Fibroblast of skin of scalp (primary cell): ENCODE measurements at regions not wholly inside any gene's neighbourhood (a gene's known extent, or its start where the extent isn't known, plus 50 kb on each side); places are given as distances from the start of the nearest gene placed in this dataset.

ENCODE experiments used
- DNase-seq: peaks from one replicate; pipeline ENCODE4 v3.0.0-alpha.2; 2013

DNA sequence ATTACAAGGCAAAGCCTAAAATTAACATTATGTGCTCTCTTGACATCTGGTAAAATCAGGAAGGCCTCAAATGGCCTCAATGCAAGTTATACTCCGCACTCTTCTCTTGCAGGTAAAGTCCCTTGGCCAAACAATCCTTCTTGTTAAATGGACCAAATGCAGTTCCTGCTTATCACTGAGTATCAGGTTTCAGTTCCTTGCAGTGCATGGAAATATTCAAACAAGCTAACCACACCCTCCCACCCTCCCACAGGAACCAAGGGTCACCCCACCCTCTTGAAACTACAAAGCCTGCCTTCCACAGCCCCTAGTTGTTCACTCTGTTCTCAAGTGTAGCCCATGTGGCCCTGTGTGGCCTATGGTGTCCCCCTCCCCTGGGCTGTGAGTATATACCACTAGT, 171.9 kb upstream of the CADPS start:
- DNase-seq = no peak

DNA sequence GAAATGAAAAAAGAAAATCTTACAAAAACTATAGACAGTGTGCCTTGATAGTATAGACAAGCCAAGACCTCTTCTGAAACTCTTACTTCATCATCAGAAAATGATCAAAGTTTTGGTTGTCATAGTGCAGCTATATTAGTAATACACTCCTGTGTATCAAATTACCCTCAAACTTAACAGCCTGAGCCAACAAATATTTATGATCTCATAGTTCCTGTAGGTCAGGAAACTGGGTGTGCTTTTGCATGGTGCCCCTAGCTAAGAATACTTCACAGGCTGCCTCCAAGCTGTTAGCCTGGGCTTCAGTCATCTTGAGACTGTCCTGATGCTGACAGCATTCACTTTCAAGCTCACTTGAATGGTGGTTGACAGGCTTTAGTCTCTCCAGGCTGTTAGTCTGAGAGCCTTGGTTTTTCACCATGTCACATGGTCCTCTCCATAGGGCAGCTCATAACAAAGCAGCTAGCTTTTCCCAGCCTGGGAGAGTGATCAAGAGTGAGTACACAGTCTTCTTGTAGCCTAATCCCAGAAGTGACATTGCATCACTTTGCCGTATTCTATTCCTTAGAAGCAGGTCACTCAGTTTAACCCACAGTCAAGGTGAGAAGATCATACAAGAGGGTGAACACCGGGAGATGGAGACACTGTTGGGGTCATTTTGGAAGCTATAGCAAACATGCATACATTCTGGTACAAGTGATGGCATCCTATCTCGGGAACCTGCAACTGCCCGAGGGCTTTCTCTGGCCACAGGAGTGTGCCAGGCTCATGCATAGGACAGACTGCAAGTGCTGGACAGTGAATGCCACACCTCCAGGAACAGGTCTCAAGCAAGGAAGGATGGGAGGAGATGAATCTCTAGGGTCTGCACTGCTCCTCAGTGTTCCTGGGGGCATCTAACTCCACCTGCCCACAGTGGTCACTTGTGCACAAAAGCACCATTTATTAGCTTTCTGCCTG, 173.4 kb upstream of the CADPS start:
- DNase-seq = peak; percentile 64

DNA sequence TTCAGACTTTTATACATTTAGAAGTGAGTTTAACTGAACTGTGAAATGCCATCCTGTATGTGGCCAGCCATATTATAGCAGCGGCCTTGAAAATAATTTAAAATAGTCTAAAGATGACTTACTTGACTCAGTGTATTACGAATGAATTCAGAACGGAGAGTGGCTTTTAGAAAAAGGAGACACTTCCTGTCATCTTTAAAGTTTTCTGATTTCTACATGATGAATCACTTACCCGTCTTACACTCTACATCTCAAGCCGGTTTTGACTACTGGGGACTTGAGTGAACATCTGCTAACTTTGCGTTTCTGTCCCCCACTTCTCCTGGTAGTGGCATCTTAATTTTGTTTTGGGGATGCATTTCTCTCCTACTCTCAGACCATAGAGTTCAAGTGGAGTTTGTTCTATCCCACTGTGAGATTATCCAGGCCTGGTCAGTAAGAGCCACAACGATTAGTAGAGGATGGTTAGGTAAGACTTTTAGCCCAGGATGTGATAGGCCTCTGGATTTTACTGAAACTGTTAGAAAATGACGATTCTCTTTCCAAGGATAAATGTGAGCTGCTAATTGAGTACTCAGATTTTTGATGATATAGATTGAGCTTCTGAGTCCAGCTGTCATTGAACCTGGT, 175.4 kb upstream of the CADPS start:
- DNase-seq = peak; percentile 85

DNA sequence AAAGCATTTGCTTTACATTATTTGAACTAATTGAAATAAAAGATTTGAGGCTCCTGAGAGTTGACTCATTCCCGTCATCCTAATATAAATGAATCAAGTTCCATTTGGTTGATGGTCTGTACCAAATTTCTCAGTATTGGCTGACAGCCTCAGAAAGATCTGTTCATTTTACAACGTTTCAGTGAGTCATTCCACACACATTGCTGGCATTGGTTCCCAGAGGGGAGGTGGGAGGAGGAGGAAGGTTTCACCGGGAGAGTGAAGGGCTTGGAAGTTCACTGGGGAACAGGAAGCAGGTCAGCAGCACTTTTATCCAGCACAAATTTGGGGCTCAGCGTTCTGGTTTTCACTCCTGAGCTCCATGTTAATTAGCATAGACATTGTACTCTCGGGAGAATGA, 176.7 kb upstream of the CADPS start:
- DNase-seq = peak; percentile 96

DNA sequence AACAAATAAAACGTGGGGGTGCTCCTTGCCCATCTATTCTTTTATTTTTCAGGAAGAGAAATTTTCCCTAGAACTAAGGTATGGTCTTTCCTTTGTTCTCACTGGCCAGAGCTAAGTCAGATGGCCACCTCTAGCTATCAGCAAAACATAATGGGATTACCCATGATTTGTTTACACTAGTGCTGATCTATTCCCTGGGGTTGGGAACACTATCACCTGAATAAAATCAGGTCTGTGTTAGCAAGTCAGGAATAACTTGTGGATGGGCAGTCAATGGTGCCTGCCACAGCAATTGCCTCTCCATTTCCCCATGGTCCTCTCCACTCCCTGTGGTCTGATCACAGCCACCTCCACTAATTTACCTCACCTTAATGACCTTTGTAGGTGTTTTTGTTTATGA, 181.7 kb upstream of the CADPS start:
- DNase-seq = no peak

DNA sequence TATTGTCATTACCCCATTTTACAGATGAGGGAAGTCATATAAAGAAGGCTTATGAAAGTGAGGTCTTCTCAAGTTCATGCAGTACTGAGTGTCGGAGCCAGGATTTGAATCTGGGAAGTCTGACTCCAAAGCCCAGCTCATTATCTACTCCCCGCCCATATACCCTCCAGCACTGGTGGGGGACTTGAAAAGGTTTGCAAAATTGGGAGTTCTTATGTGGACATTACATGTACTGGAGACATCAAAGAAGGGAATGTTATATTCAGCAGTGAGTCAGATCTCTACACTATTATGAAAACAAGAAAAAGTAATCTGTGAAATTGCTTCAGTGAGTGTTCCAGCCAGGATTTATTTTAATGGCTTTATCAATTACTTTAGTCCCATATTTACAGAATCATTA, 185.2 kb upstream of the CADPS start:
- DNase-seq = no peak

DNA sequence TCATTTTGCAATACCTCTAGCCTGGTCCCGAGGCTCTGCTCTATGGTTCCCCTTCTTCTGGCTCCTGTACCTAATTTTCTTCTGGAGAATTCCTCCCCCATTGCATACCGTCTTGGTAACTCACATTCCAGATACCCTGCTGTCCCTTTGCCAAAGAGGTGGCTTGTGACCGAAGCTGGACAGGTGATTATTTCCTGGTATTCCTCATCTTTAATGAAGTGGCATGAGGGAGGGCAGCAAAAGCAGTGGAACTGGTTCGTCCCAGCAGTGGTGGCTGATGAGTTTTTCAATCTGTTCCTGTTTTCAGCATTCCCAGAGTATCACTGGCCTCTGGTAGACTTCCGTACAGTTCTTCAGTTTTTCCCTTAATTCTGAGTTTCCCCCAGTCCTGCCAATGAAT, 186.2 kb upstream of the CADPS start:
- no peak for DNase-seq

DNA sequence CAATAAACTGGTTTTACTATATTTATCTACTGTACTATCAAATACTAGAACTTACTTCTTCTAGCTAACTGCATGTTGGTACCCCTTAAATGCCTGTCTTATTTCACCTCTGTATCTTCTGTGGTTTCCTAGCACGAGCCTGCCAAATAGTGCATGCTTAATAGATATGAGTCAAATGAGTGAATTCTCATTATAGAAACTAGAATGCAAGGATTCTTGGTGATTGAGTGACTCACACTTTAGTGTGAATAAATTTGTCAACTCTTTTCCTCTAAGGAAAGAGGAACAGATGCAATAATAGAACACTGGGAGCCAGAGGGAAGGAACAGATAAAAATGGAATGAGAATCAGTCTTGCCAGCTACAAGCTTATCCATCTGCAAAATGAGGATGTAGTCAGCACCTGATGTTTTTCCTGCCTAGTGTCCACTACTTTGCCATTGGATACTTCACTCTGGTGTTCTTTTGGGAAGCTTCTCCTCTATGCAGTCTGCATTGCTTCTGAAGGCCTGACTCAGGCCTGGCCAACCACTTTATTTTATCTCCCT, 189.1 kb upstream of the CADPS start:
- no peak for DNase-seq

DNA sequence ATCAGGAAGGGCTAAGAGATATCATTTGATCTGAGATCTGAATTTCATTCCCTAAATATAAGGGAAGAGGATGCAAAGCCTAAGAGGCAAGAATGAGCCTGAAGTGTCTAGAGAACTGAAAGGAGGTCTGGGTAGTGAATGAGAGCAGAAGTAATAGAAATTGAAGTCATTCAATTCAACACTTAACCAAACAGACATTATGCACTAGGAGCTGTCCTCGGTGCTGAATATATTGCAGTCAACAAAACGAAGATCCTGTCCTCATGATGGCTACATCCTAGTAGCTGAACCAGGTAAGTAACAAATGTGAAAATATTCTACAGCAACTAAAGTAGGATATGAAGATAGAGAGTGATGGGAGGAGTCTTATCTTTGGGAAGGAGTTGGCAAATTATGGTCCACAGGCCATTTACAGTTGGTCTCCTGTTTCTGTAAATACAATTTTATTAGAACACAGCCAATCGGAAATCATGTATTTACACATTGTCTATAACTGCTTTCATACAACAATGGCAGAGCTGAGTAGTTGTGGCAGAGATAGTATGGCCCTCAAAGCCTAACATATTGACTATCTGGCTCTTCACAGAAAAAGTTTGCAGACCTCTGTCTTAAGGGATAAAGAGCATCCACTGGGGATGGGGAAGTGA, 192.9 kb upstream of the CADPS start:
- peak; percentile 74 for DNase-seq

DNA sequence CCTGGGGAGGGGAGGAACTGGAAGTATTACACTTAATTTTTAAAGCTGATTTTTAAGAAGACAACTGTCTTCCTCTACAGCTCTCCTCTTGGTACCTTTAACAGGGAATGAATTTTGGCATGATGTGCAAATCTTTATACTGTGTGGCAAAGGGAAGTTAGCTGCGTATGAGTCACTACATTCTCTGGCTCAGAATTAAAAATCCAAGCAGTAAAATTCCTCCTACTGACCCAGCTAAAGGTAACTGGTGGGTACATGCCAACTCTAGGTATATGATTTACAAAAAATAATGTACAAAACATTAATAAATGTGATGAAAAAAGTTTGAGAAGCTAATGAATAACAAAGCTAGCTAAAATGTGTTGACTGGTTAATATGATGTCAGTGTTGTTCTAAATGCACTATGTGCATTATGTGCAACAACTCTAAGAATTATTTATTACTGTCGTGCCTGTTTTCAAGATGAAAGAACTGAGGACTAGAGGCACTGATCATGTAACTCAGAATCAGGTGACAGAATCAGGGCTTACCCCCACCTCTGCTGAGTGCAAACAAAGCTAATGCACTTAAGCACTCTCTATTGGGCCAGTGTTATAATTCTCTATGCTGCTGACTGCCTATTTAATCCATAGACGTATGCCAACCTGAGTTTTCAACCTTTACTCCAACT, 194.7 kb upstream of the CADPS start:
- DNase-seq = no peak

DNA sequence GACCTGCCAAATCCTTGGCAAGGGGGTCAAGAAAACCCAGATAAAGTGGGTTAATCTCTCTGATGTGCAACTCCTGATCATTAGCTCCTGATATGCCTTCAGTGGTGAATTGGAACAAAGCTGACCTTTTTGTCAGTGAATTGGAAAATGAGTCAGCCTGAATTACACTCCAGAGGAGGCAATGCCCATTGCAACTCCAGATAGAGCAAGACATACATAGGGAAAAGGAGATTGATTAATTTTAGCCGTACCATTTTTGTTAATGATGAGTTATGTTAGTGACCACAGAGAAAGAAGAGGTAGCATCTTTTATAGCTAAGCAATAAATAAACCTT, 195.2 kb upstream of the CADPS start:
- DNase-seq = no peak

DNA sequence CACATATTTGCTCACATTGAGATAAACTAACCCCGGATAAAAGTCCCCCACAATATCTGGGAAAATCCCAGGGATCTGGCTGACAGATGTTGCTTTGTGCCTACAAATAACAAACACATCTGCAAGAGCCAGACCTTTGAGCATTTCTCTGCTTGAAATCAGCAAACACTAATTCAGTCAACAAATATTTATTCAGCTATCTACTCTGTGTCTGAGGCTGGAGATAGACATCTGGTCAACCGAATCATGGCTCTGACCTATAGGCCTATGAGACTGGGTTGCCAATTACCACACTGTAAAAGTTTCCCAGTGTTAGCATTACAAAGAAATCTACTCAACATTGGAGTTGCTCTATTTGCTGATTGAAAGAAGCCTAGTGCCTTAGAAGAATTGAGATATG, 201.1 kb upstream of the CADPS start:
- no peak for DNase-seq

DNA sequence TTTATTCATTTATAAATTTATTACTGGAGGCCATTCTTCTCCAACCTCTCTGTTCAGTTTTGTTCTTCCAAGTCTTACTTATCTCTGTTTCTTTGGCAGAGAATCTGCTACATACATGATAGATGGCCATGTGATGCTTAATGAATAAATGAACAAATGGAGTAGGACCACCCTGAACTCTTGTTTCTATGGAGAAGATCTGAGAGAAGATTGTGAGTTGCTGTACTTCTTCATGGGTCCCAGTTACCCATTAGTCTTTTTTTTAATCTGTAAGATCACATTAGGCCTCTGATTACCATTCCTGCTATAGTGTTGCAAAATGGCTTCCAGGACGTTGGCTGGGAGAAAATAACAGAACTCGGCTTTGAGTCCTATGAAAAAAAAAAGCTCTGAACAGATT, 191.9 kb upstream of the SYNPR start:
- no peak for DNase-seq

DNA sequence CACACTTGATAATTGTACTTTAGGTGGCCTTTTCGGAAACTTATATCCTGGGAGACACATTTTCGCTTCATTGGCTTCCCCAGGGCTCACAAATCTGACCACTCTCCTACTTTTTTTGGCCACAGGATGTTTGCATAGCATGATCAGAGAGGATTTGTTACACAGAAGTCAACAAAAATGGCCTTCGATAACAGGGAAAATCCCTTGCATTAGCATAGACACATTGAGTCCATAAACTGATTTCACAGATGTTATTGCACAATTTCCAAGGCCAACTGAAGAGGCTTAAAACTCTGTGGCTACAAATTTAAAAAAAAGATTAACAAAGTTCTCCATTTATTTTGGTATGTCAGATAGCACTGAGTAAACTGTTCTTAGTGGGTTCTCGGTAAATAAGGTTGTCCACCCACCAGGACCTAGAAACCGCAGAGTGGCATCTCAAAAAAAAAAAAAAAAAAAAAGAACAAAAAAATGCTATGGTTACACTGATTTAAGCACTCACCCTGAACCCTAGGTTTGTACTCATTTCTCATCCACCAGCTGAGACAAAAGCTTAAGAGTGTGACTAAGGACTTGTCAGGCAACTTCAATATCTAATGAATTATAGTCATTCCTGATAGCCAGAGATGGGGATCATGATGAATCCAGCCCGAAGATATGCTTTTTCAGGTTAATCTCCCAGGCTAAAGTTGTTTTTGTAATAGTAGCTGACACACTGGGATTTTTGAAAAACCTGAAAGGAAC, 188.9 kb upstream of the SYNPR start:
- no peak for DNase-seq

DNA sequence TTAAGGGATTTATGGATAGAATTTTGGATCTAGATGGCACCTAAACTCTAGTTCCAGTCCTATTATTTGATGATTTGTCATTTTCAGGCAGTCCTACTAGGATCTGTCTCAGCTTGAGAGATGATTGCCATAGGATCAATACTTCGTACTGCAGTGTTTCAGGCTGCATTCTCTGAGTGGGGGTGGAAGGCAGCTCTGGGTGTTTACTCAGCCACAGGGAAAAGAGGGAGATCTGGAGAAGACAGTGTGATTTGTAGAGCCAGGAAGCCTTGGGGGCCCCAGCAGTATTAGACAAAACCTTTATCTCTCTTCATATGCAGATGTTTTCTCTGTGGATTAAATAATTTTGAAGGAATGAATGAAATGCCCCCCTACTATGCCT, 188.4 kb upstream of the SYNPR start:
- no peak for DNase-seq

DNA sequence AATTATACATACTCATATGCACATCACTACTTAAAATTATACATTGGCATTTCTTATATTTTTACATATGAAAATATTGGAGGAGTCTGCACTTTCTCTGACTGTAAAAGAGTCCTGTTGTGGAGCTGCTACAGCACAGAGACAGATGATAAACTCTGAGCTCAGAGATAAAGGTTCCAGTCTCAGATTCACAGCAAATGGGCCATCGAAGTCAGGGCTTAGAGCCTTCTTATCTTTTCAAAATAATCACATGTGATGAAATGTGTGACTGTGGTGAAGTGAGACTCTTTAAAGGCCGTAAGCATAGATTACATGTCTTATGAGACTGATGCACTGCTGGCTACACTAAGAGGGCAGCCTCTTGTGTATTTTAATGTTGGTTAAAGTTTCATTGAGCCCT, 187.5 kb upstream of the SYNPR start:
- no peak for DNase-seq

DNA sequence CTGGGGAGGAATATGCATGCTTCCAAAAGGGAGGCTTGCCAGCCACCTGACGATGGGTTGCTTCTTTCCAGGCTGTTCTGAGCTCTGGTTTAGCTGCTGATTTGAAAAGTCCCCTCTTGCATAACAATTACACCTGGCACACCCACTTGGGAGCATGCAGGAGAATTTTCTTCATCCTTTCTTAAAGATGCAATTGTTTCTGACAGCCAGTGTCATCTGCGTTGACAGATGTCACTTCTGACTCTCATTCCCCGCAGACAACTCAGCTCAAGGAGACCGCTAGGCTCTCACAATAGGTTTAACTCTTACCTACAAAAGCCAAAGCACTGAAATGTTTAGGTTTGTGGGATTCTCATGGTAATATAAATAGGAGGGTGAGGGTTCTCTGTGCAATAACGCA, 185.6 kb upstream of the SYNPR start:
- no peak for DNase-seq

DNA sequence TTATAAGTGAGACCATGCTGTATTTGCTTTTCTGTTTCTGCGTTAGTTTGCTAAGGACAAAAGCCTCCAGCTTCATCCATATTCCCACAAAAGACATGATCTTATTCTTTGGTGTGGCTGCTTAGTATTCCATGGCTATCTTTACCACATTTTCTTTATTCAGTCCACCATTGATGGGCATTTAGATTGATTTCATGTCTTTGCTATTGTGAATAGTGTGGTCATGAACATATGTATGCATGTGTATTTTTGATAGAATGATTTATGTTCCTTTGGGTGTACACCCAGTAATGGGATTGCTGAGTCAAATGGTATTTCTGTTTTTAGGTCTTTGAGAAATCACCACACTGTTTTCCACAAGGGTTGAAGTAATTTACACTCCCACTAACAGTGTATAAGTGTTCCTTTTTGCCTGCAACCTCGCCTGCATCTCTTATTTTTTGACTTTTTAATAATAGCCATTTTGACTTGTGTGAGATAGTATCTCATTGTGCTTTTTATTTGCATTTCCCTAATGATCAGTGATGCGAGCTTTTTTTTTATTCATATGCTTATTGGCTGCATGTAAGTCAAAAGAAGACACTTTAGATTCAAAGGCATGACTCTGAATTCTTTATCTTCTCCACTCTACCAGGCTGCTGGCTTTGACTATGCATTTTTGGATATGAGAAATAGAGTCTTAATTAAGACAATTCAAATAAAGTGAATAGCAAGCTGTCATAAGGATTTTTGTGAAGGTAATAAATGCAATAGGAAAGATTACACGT, 183.3 kb upstream of the SYNPR start:
- no peak for DNase-seq

DNA sequence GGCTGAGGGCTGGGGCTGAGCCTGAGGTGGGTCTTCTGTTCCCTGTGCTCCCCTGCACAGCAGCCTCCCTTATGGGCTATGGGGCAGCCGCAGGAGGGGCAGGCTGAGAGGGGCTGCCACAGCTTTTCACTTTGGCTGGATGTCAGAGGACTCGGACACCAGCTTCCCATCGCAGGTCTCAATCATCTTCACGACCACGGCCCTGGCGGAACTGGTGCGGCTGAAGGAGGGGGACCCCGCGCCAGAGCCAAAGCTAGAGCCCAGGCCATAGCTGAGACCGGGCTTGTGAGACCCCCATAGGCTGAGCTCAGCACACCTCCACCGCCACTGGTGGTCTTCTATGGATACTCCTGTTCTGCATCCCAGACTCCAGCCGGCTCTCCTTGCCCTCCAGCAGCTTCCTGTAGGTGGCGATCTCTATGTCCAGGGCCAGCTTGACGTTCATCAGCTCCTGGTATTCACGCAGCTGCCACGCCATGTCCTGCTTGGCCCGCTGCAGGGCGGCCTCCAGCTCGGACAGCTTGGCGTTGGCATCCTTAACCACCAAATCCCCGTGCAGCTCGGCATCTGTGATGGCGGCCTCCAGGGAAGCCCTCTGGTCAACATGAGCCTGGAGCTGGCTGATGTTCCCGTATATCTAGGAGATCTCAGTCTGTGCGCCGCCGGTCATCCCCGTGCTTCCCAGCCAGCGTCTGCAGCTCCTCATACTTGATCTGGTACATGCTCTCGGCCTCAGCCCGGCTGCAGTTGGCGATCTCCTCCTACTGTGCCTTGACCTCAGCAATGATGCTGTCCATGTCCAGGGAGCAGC, 181.7 kb upstream of the SYNPR start:
- DNase-seq = no peak

DNA sequence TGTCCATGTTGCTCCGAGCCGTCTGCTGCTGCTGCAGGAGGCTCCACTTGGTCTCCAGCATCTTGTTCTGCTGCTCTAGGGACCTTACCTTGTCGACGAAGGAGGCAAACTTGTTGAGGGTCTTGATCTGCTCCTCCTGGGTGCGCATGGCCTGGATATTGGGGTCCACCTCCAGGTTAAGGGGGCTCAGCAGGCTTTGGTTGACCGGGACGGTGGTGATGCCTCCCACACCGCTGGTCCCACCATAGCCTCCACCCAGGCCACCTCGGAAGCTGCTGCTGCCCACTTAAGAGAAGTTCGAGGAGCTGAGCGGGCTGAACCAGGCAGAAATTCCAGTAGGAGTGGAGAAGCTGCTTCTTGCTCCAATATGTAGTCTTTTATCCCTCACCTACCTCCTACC, 180.7 kb upstream of the SYNPR start:
- no peak for DNase-seq

DNA sequence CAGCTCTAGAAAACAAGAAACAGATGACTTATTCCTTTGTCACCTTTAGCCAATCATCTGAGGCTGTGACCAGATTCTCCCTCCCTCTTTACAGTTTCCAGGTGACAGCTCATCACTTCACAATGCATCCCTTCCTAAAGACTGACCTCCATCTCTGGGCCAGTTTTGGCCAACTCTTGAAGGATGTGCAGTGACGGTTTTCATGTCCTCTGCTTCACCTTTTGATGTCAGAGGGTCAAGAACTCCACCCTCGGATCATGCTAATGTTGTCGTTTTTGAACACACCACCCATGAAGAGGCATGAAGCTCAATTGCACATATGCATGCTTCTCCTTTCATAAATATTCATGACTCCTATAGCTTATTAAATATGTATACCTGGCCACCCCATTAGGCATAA, 161.2 kb upstream of the SYNPR start:
- no peak for DNase-seq
